Loucy (cell line): ENCODE measurements at regions not wholly inside any gene's neighbourhood (a gene's known extent, or its start where the extent isn't known, plus 50 kb on each side); places are given as distances from the start of the nearest gene placed in this dataset.
"Not testable (repeated sequence)": the region's sequence is repeated elsewhere in the genome, so short reads cannot be mapped to it uniquely, and the experiment has no call there.

Experiments
- H2AFZ ChIP-seq: fragments of 200-600 bp; sonication (generic); 2 replicates; pipeline ENCODE4 v1.6.0; 2016; ENCODE audit warnings: antibody characterized with exemption, mild to moderate bottlenecking, low read length, moderate library complexity
- H3F3A ChIP-seq: fragments of 200-600 bp; 2 replicates; pipeline ENCODE4 v1.6.0; 2016; ENCODE audit warnings: antibody characterized with exemption, low read depth, mild to moderate bottlenecking
- H3K27me3 ChIP-seq: fragments of 200-600 bp; sonication (generic); 2 replicates; pipeline ENCODE4 v1.6.1; 2014; ENCODE audit warnings: low read length, mild to moderate bottlenecking; ENCODE audit not compliant: insufficient read depth, poor library complexity, severe bottlenecking
- H3K36me3 ChIP-seq: fragments of 200-600 bp; sonication (generic); 2 replicates; pipeline ENCODE4 v1.6.1; 2016; ENCODE audit warnings: low read length; ENCODE audit not compliant: insufficient read depth
- H3K4me1 ChIP-seq: fragments of 200-600 bp; sonication (generic); 2 replicates; pipeline ENCODE4 v1.5.1; 2014; ENCODE audit warnings: low read length, mild to moderate bottlenecking; ENCODE audit not compliant: insufficient read depth, poor library complexity, severe bottlenecking
- H3K4me2 ChIP-seq: fragments of 200-600 bp; sonication (generic); 2 replicates; pipeline ENCODE4 v1.6.0; 2014; ENCODE audit warnings: antibody characterized with exemption, low read length, low read depth, mild to moderate bottlenecking; ENCODE audit not compliant: poor library complexity, severe bottlenecking
- H3K4me3 ChIP-seq: fragments of 200-600 bp; sonication (generic); 2 replicates; pipeline ENCODE4 v1.5.1; 2014; ENCODE audit warnings: low read length, mild to moderate bottlenecking, mixed read lengths; ENCODE audit not compliant: poor library complexity, severe bottlenecking
- H3K79me2 ChIP-seq: fragments of 200-600 bp; sonication (generic); 2 replicates; pipeline ENCODE4 v1.6.1; 2014; ENCODE audit warnings: low read length; ENCODE audit not compliant: insufficient read depth
- H3K9ac ChIP-seq: fragments of 200-600 bp; sonication (generic); 2 replicates; pipeline ENCODE4 v1.6.0; 2014; ENCODE audit warnings: mild to moderate bottlenecking, low read depth, low read length, moderate library complexity; ENCODE audit not compliant: poor library complexity, severe bottlenecking
- H3K9me2 ChIP-seq: fragments of 200-600 bp; sonication (generic); replicated peaks from 2 replicates; pipeline ENCODE4 v1.6.1; 2016; ENCODE audit warnings: low read depth, low read length, mixed read lengths
- H3K9me3 ChIP-seq: fragments of 200-600 bp; sonication (generic); 2 replicates; pipeline ENCODE4 v1.6.1; 2014; ENCODE audit warnings: mild to moderate bottlenecking, antibody characterized with exemption, low read length, low read depth; ENCODE audit not compliant: insufficient read depth
- H4K20me1 ChIP-seq: fragments of 200-600 bp; sonication (generic); 2 replicates; pipeline ENCODE4 v1.6.0; 2014; ENCODE audit warnings: antibody characterized with exemption, low read length, mild to moderate bottlenecking; ENCODE audit not compliant: insufficient read depth, poor library complexity, severe bottlenecking
- EZH2phosphoT487 ChIP-seq: fragments of 200-600 bp; IDR thresholded peaks from 2 replicates; pipeline ENCODE4 v1.6.1; 2018; ENCODE audit warnings: antibody characterized with exemption, mild to moderate bottlenecking, moderate library complexity, borderline replicate concordance
- TF ChIP-seq, protein P1 (sequence below): fragments of 200-600 bp; sonication (generic); conservative IDR thresholded peaks from 2 replicates; pipeline ENCODE4 v1.5.1; 2014; ENCODE audit warnings: mild to moderate bottlenecking, antibody characterized with exemption, low read length

DNA sequence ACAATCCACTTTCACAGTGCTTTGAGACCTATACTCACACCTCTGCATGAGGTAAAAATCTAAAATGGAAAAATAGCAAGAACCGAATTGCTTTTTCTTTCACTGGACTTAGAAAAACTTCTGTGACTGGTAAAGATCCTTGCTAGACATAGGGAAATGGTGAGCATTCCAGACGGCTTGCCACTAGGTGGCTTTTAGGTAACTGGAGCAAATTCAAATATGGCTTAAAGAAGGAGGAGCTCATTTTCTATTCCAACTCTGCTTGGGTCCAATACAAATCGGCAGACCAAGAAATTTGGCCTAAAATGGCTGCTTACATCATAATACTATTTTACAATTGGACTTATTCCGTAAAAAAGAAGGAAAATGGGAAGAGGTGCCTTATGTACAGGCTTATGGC lies 977.9 kb downstream of the ADGRL2 start:
- TF ChIP-seq, protein P1, sequence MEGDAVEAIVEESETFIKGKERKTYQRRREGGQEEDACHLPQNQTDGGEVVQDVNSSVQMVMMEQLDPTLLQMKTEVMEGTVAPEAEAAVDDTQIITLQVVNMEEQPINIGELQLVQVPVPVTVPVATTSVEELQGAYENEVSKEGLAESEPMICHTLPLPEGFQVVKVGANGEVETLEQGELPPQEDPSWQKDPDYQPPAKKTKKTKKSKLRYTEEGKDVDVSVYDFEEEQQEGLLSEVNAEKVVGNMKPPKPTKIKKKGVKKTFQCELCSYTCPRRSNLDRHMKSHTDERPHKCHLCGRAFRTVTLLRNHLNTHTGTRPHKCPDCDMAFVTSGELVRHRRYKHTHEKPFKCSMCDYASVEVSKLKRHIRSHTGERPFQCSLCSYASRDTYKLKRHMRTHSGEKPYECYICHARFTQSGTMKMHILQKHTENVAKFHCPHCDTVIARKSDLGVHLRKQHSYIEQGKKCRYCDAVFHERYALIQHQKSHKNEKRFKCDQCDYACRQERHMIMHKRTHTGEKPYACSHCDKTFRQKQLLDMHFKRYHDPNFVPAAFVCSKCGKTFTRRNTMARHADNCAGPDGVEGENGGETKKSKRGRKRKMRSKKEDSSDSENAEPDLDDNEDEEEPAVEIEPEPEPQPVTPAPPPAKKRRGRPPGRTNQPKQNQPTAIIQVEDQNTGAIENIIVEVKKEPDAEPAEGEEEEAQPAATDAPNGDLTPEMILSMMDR, result no peak
- no peak for TF ChIP-seq EZH2phosphoT487
- H3K4me3 ChIP-seq, result no peak overlapping the region
- H4K20me1 ChIP-seq, result no peaks in the 10 kb centered on the region
- H3K4me1 ChIP-seq, result no peaks in the 10 kb centered on the region
- H3K9me2 ChIP-seq, result no peaks in the 10 kb centered on the region
- no peaks in the 10 kb centered on the region for H3K9me3 ChIP-seq
- H3K4me2 ChIP-seq, result no peak overlapping the region
- no peak overlapping the region for H3K9ac ChIP-seq
- no peaks in the 10 kb centered on the region for H3K79me2 ChIP-seq
- H2AFZ ChIP-seq, result no peak overlapping the region
- no peaks in the 10 kb centered on the region for H3K27me3 ChIP-seq
- H3K36me3 ChIP-seq, result no peaks in the 10 kb centered on the region
- H3F3A ChIP-seq, result no peaks in the 10 kb centered on the region

DNA sequence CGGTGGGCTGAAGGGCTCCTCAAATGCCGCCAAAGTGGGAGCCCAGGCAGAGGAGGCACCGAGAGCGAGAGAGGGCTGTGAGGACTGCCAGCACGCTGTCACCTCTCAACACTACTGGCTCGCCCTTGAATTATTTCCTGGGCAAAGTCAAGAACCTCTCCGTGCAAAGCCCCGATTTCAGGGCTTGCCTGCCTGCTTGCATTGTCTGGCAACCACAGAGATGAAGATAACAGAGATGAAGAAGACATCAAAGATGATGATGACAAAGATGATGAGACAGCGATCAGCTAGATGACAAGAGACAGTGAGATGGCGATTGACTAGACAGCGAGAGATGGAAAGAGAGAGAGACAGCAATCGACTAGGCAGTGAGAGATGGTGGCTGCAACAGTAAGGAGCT lies 976.5 kb downstream of the ADGRL2 start:
- Histone ChIP-seq H3K4me3 (no peak overlapping the region), H3K9me3 (no peaks in the 10 kb centered on the region), H3K4me1 (no peaks in the 10 kb centered on the region), H3K79me2 (no peaks in the 10 kb centered on the region), H2AFZ (no peak overlapping the region), H3K27me3 (no peaks in the 10 kb centered on the region), H3K4me2 (no peak overlapping the region), H3K9ac (no peak overlapping the region), H3K36me3 (no peaks in the 10 kb centered on the region), H4K20me1 (no peaks in the 10 kb centered on the region), H3K9me2 (no peaks in the 10 kb centered on the region), H3F3A (no peaks in the 10 kb centered on the region)
- TF ChIP-seq, protein P1, result no peak
- TF ChIP-seq EZH2phosphoT487, result no peak

DNA sequence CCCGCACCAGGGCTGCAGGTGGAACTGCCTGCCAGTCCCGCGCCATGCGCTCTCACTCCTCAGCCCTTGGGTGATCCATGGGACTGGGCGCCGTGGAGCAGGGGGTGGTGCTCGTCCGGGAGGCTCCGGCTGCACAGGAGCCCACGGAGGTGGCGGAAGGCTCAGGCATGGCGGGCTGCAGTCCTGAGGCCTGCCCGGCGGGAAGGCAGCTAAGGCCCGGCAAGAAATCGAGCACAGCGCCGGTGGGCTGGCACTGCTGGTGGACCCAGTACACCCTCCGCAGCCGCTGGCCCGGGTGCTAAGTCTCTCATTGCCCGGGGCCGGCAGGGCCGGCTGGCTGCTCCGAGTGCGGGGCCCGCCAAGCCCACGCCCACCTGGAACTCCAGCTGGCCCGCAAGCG lies 976.0 kb downstream of the ADGRL2 start:
- not testable (repeated sequence) for H3K79me2 ChIP-seq, H3K9me3 ChIP-seq, H3K9ac ChIP-seq, H3F3A ChIP-seq, H3K27me3 ChIP-seq, H3K4me1 ChIP-seq, H2AFZ ChIP-seq, H3K9me2 ChIP-seq, H4K20me1 ChIP-seq, H3K4me2 ChIP-seq, H3K36me3 ChIP-seq, H3K4me3 ChIP-seq

DNA sequence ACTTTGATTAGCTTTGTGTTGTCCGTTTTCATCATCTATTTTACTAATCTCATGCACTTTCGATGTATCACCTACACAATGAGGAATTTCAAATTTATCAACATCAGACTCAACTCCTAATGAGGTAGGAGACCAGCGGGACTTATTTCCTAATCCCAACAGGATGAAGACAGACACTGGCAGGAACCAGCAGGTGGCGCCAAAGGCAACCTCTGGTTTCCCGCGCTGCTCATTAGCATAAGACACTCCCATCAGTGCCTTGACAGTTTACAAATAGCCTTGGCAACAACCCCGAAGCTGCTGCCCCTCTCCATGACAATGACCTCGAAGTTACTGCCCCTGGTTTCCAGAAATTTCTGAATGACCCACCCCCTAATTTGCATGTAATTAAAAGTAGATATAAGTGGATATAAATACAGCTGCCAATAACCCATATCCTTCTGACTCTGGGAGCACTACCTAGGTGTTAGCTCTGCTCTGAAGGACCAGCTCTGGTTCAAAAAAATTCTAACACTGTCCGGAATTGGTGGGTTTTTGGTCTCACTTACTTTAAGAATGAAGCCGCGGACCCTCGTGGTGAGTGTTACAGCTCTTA lies 974.8 kb downstream of the ADGRL2 start:
- no peak overlapping the region for H3K4me2 ChIP-seq
- H4K20me1 ChIP-seq, result no peaks in the 10 kb centered on the region
- H3K36me3 ChIP-seq, result no peaks in the 10 kb centered on the region
- H3K4me1 ChIP-seq, result no peaks in the 10 kb centered on the region
- H3K9ac ChIP-seq, result no peak overlapping the region
- H3F3A ChIP-seq, result no peaks in the 10 kb centered on the region
- no peak overlapping the region for H2AFZ ChIP-seq
- H3K27me3 ChIP-seq, result no peaks in the 10 kb centered on the region
- no peaks in the 10 kb centered on the region for H3K79me2 ChIP-seq
- no peaks in the 10 kb centered on the region for H3K9me3 ChIP-seq
- no peak overlapping the region for H3K4me3 ChIP-seq
- H3K9me2 ChIP-seq, result no peaks in the 10 kb centered on the region
- TF ChIP-seq, protein P1, result peak; percentile 67
- no peak for TF ChIP-seq EZH2phosphoT487
